HEK293T (cell line): ENCODE measurements at regions not wholly inside any gene's neighbourhood (a gene's known extent, or its start where the extent isn't known, plus 50 kb on each side); places are given as distances from the start of the nearest gene placed in this dataset.

Experiments used
- ARNT ChIP-seq: fragments of 450-650 bp; IDR thresholded peaks from 2 replicates; pipeline ENCODE4 v1.6.1; 2017; ENCODE audit warnings: mild to moderate bottlenecking
- BHLHE40 ChIP-seq: fragments of 450-650 bp; IDR thresholded peaks from 2 replicates; pipeline ENCODE4 v1.6.1; 2016; ENCODE audit warnings: mild to moderate bottlenecking, moderate library complexity, borderline replicate concordance
- CTBP1 ChIP-seq: fragments of 450-650 bp; IDR thresholded peaks from 2 replicates; pipeline ENCODE4 v1.6.1; 2016; ENCODE audit warnings: borderline replicate concordance
- ELF4 ChIP-seq: fragments of 450-650 bp; IDR thresholded peaks from 2 replicates; pipeline ENCODE4 v1.6.1; 2017; ENCODE audit warnings: antibody characterized with exemption
- FOXA1 ChIP-seq: fragments of 450-650 bp; IDR thresholded peaks from 2 replicates; pipeline ENCODE4 v1.6.1; 2016; ENCODE audit warnings: mild to moderate bottlenecking
- FOXK2 ChIP-seq: fragments of 450-650 bp; IDR thresholded peaks from 2 replicates; pipeline ENCODE4 v1.6.1; 2016; ENCODE audit warnings: mild to moderate bottlenecking
- FOXM1 ChIP-seq: fragments of 450-650 bp; IDR thresholded peaks from 2 replicates; pipeline ENCODE4 v1.6.1; 2017; ENCODE audit warnings: mild to moderate bottlenecking, borderline replicate concordance
- LEF1 ChIP-seq: fragments of 450-650 bp; IDR thresholded peaks from 2 replicates; pipeline ENCODE4 v1.6.1; 2017; ENCODE audit warnings: mild to moderate bottlenecking, borderline replicate concordance
- NFRKB ChIP-seq: fragments of 450-650 bp; IDR thresholded peaks from 2 replicates; pipeline ENCODE4 v1.6.1; 2016; ENCODE audit warnings: mild to moderate bottlenecking, moderate library complexity
- PKNOX1 ChIP-seq: fragments of 450-650 bp; IDR thresholded peaks from 2 replicates; pipeline ENCODE4 v1.6.1; 2016
- SP1 ChIP-seq: fragments of 450-650 bp; IDR thresholded peaks from 2 replicates; pipeline ENCODE4 v1.6.1; 2017
- SUZ12 ChIP-seq: fragments of 450-650 bp; IDR thresholded peaks from 2 replicates; pipeline ENCODE4 v1.6.1; 2016; ENCODE audit warnings: mild to moderate bottlenecking
- ZNF384 ChIP-seq: fragments of 450-650 bp; IDR thresholded peaks from 2 replicates; pipeline ENCODE4 v1.6.1; 2016

- TF ChIP-seq SP1 (no peak), SUZ12 (no peak), FOXM1 (no peak), FOXK2 (no peak), NFRKB (no peak), LEF1 (no peak), PKNOX1 (no peak), ELF4 (no peak), FOXA1 (no peak), ZNF384 (no peak), BHLHE40 (no peak), CTBP1 (no peak), ARNT (no peak)
These were observed 697.8 kb downstream of the LRRIQ3 start for GRCh38 chr1:73500154-73500553.
